Motor neuron (in vitro differentiated cells): ENCODE measurements at regions not wholly inside any gene's neighbourhood (a gene's known extent, or its start where the extent isn't known, plus 50 kb on each side); places are given as distances from the start of the nearest gene placed in this dataset.
"Not testable (repeated sequence)": the region's sequence is repeated elsewhere in the genome, so short reads cannot be mapped to it uniquely, and the experiment has no call there.

ENCODE experiments used
- ATAC-seq, 8 experiments: fragments of 200-7000 bp; cut with Tn5 transposase; replicated peaks in 6 of 8; 2 replicates each; pipeline ENCODE4 v1.8.0; 2021; ENCODE audit warnings: mild to moderate bottlenecking in 8 of 8, moderate library complexity in 8 of 8
- H3K27ac ChIP-seq, 2 donors: fragments of 250-450 bp; sonication (Bioruptor Pico); 2 replicates each; pipeline ENCODE4 v1.9.0; 2021; ENCODE audit warnings: antibody characterized with exemption in 2 of 2, mild to moderate bottlenecking in 2 of 2, moderate library complexity in 1 of 2
- H3K4me1 ChIP-seq, 2 donors: fragments of 250-450 bp; sonication (Bioruptor Pico); replicated peaks in 1 of 2; 2 replicates each; pipeline ENCODE4 v1.6.1; 2021; ENCODE audit warnings: antibody characterized with exemption in 2 of 2, mild to moderate bottlenecking in 2 of 2, moderate library complexity in 1 of 2
- H3K4me3 ChIP-seq, 5 donors: fragments of 250-450 bp; sonication (Bioruptor Pico); 2 replicates each; pipeline ENCODE4 v1.9.0; 2021; ENCODE audit warnings: antibody characterized with exemption in 5 of 5, mild to moderate bottlenecking in 5 of 5, moderate library complexity in 4 of 5
- WGBS, 10 experiments: fragments of 450-650 bp; shearing (Covaris generic); methylation state at CpG; one replicate each; pipeline ENCODE4 v1.0.0; 2022; 5-methylcytosine and 5-hydroxymethylcytosine counted together
- in situ Hi-C, 9 experiments: fragments of 400-800 bp; cut with MboI; loops; one replicate each; pipeline ENCODE4 v1.15.0; 2021; ENCODE audit warnings: low sequenced_read_pairs in 9 of 9, low pct_unique_long_range_greater_than_20kb in 2 of 9; ENCODE audit not compliant: unreplicated experiment in 9 of 9

DNA sequence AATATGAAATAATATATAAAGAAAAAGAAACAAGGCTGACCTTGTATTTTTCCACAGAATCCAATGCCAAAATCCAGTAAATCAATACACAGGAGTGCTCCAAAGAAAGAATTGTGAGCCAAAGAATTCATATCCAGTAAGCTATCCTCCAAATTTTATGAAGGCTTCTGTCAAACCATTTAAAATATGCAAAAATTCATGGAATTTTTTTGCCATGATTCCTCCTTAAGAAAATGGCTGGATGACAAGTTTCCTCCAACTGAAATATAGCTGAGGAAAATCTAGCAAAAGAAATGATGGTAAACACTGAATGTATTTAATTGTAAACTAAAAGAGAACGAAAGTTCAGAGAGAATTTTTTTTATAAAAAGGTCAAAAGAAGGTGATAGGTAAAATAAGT is 290.3 kb downstream of the UBE3D start:
- in situ Hi-C loops = no loop called here
- ATAC-seq = no peak
- WGBS, 10 experiments = 10 to 100% (median 78%) methylated on average over 1 of the region's 1 CpG; no CpG with 5 or more reads in 1 of the 10 experiments
- Histone ChIP-seq H3K27ac (no peak overlapping the region), H3K4me1 (peaks cover 5 to 13% of the 10 kb centered on the region in 2 donors), H3K4me3 (no peak overlapping the region)

DNA sequence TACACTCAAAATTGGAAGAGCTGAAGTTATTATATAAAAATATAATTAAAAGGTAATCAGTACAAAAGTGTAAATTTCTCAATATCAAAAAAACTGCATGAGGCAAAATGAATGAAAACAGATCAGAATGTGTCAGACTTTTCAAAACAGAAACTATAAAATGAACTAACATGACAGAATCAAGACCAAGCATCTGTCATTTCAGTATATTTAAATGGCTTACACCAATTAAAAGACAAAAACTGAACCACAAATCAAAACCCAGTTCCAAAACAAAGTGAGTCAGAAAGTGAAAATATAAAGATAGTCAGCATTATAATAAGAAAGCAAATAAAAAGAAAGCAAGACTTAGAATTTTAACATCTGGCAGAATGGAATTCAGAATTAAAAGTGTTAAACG is 289.7 kb downstream of the UBE3D start:
- WGBS, 10 experiments = 5 to 75% (median 50%) methylated on average over 1 of the region's 1 CpG; no CpG with 5 or more reads in 1 of the 10 experiments
- ATAC-seq = no peak
- Histone ChIP-seq H3K4me3 (no peak overlapping the region), H3K27ac (no peak overlapping the region), H3K4me1 (peaks cover 5 to 13% of the 10 kb centered on the region in 2 donors)
- in situ Hi-C loops = no loop called here

DNA sequence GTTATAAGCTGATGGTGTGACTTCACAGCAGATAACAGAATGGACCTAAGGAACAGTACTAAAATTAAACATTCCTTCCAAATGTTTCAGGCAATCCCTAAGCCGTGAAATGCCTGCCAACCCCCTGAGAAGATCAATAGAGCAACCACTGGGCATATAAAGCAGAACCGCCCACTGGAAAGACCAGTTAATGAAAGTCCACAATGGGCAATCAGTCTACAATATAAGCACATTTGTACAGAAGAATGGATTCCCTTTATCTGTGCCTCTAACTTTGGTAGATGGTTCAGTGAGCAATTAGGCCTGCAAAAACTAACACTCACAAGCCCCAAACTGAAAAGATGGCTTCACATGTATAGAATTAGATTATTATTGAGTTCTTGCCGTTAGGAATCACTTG is 286.6 kb downstream of the UBE3D start:
- ATAC-seq = peak in 4 of 8 experiments; percentile 29 to 77 (median 64)
- no peak overlapping the region for H3K4me3 ChIP-seq
- no peak overlapping the region for H3K27ac ChIP-seq
- peaks cover 0 to 19% of the 10 kb centered on the region in 2 donors for H3K4me1 ChIP-seq
- in situ Hi-C loops = no loop called here
- 7 to 100% (median 23%) methylated on average over 1 to 3 of the region's 3 CpGs; no CpG with 5 or more reads in 1 of the 10 experiments for WGBS, 10 experiments

DNA sequence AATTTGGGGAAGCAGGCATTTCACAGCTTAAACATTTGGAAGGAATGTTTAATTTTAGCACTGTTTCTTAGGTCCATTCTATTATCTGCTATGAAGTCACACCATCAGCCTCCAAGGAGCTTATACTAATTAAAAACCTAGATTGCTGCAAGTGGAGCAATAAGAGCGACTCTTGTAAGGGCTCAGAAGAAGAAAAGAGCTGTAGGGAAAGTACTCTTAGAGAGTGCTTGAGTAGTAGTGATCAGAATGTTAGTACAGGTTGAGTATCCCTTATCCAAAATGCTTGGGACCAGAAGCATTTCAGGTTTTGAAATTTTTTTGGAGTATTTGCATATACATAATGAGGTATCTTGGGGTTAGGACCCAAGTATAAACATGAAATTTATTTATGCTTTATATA is 285.3 kb downstream of the UBE3D start:
- no peak for ATAC-seq
- in situ Hi-C loops = no loop called here
- H3K4me3 ChIP-seq = no peak overlapping the region
- peaks cover 0 to 17% of the 10 kb centered on the region in 2 donors for H3K4me1 ChIP-seq
- WGBS, 10 experiments = 50 to 100% (median 86%) methylated on average over 1 of the region's 1 CpG; no CpG with 5 or more reads in 3 of the 10 experiments
- no peak overlapping the region for H3K27ac ChIP-seq

DNA sequence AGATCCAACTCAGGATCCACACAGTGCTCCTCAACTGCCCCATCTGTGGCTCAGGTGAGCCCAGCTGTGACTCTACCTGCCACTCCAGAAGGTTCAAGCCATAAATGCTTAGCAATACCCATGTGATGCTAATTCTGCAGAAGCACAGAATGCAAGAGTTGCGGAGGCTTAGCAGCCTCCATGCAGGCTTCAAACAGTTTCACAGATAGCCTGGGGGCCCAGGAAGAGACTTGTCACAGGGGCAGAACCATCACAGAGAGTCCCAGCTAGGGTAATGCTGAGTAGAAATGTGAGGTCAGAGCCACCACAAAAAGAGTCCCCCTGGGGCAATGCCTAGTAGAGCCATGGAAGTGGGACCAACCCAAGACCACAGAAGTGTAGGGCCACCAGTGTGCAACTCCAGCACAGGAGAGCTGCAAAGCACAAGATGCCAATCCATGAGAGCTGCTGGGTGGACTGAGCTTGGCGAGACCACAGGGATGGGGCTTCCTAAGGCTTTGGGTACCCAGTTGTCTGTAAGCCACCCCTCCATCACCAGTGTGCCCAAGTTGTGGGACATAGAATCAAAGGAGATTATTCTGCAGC is 283.9 kb downstream of the UBE3D start:
- in situ Hi-C loops = no loop called here
- WGBS, 10 experiments = 20 to 100% (median 100%) methylated on average over 1 to 2 of the region's 2 CpGs; no CpG with 5 or more reads in 5 of the 10 experiments
- ATAC-seq = peak in 1 of 8 experiments; percentile 57
- Histone ChIP-seq H3K4me1 (peaks cover 4 to 22% of the 10 kb centered on the region in 2 donors), H3K27ac (no peak overlapping the region), H3K4me3 (no peak overlapping the region)

DNA sequence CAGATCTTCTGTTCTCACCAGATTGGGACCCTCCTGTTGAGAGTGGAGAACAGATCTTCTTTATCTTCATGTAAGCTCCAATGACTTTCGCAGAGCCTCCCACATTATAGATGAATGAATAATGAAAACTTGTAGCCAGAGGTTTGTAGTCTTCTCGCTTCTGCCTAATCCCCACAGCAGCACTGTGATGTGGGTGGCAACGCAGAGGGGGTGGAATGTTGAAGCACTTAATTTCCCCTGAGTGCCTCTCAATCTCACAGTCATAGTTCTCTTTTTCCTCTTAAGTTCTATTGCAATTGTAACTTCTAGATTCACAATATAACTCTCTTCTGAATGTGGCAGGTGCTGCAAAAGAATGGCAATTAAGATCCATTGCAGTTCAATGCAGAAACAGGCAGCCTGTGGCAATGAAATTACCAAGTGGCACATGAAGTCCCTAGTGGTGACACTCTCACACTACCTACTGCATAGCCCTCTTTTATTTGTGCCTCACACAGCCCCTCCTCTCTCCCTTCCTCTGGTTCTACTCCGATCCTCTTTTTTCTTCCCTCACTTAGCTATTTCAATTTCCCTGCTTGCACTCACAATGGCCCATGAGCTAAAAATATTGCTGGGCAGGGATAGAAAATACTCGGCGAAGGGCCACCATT is 281.9 kb downstream of the UBE3D start:
- 33 to 83% (median 60%) methylated on average over 1 to 5 of the region's 6 CpGs; no CpG with 5 or more reads in 1 of the 10 experiments for WGBS, 10 experiments
- peak; percentile 27 to 91 (median 72) for ATAC-seq
- in situ Hi-C loops = no loop called here
- Histone ChIP-seq H3K4me1 (peaks cover 4 to 19% of the 10 kb centered on the region in 2 donors), H3K27ac (no peak overlapping the region), H3K4me3 (no peak overlapping the region)

DNA sequence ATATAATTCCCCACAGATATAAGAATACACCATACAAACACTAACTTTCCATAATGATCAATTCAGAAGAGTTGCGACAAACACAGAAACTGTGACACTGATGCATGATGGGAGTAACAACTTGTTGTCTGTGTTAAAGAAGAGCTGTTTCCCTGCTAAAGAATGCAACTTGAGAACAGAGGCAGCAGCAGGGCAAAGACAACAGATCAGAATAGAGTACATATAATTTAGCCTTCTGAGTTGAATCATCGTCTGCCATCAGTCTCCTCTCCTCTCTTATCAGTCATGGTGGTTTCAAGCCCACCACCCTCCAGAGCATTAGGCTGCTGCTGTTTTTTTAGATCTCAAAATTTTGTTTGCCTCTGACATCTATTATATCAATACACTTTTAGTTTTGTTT is 280.4 kb downstream of the UBE3D start:
- in situ Hi-C loops = no loop called here

DNA sequence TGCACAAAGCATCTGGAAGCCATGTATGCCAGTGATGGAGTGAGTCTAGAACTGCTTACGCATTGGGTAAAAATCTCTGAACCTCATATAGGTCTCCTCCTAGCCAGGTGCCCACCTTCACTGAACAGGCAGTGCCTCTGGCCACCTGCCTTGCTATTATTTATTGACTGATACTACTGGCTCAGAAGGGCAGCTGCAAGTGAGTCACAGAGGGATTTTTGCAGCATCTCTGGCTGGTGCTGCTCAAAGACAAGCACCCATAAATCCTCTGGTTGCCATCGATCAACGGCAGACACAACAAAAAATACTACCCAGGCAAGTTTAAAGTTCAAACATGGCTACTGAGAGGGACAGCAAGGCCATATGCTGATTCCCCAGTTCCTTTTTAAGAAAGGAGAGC is 279.4 kb downstream of the UBE3D start:
- Histone ChIP-seq H3K4me1 (peaks cover 4 to 11% of the 10 kb centered on the region in 2 donors), H3K4me3 (no peak overlapping the region), H3K27ac (no peak overlapping the region)
- peak in 5 of 8 experiments; percentile 67 to 92 (median 77) for ATAC-seq
- in situ Hi-C loops = no loop called here
- 0 to 90% (median 72%) methylated on average over 2 to 3 of the region's 3 CpGs; no CpG with 5 or more reads in 4 of the 10 experiments for WGBS, 10 experiments

More for the DNA sequence above, 280.4 kb downstream of the UBE3D start:
- Histone ChIP-seq H3K4me3 (no peak overlapping the region), H3K4me1 (peaks cover 4 to 11% of the 10 kb centered on the region in 2 donors), H3K27ac (no peak overlapping the region)
- WGBS, 10 experiments = 50 to 100% (median 79%) methylated on average over 1 to 2 of the region's 2 CpGs; no CpG with 5 or more reads in 3 of the 10 experiments
- peak in 2 of 8 experiments; percentile 12 to 42 for ATAC-seq

DNA sequence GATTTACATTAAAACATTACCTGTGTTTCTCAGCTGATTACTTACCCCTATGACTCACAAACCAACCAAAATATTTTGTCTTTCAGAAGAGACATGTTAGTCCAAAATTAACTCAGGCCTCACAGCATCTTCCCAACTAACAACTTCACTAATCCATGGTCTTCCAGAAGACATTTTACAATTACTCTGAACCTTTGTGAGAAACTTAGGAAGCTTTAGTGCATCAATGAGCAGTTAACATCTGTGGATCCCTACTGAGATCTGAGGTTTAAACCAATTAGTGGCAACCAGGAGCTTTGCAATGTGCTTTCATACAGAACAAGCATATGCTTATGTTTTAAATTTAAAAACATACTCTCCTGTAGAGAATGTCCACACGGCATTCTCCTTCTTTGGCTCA is 269.7 kb downstream of the UBE3D start:
- no peak overlapping the region for H3K27ac ChIP-seq
- WGBS, 10 experiments = 0 to 100% (median 63%) methylated on average over 1 of the region's 1 CpG; no CpG with 5 or more reads in 3 of the 10 experiments
- ATAC-seq = no peak
- in situ Hi-C loops = no loop called here
- H3K4me1 ChIP-seq = no peaks in the 10 kb centered on the region
- H3K4me3 ChIP-seq = no peak overlapping the region

DNA sequence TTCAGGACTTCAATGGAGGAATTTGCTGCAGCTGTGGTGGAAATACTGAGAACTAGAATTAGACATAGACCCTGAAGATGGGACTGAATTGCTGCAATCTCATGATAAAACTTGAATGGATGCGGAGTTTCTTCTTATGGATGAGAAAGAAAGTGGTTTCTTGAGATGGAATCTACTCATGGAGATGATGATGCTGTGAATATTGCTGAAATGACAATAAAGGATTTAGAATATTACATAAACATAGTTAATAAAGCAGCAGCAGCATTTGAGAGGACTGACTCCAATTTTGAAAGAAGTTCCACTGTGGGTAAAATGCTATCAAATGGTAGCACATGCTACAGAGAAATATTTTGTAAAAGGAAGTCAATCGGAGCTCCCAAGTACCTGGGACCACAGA is 264.6 kb downstream of the UBE3D start:
- H3K4me3 ChIP-seq = no peak overlapping the region
- 33 to 100% (median 89%) methylated on average over 1 to 2 of the region's 2 CpGs; no CpG with 5 or more reads in 3 of the 10 experiments for WGBS, 10 experiments
- no peak overlapping the region for H3K27ac ChIP-seq
- ATAC-seq = no peak
- in situ Hi-C loops = no loop called here
- H3K4me1 ChIP-seq = no peaks in the 10 kb centered on the region

DNA sequence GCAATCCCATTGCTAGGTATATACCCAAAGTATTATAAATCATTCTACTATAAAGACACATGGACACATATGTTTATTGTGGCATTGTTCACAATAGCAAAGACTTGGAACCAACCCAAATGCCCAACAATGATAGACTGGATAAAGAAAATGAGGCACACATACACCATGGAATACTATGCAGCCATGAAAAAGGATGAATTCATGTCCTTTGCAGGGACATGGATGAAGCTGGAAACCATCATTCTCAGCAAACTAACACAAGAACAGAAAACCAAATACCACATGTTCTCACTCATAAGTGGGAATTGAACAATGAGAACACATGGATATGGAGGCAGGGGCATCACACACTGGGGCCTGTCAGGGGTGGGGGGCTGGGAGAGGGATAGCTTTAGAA is 249.4 kb downstream of the UBE3D start:
- H3K4me3 ChIP-seq, H3K27ac ChIP-seq, in situ Hi-C loops, H3K4me1 ChIP-seq, ATAC-seq: not testable (repeated sequence)

DNA sequence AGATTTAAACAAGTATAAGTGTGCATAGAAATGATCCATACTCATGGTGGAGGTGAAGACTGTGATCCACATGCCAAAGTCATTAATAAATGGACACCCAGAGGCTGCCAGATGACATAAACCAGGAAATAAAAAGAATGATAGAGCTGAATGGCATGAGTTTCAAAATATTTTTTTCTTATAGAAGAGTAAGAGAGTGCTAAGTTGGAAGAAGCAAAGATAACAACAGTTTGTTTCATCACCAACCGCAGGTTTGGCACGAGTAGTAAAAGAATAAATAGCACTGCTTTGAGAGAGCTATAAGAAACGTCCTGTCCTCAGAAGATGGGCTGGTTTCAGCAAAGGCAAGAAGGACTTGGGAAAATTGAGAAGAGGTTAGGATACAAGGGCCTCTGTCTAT is 246.9 kb downstream of the UBE3D start:
- H3K27ac ChIP-seq = no peak overlapping the region
- H3K4me1 ChIP-seq = no peaks in the 10 kb centered on the region
- in situ Hi-C loops = no loop called here
- ATAC-seq = no peak
- 40 to 80% (median 66%) methylated on average over 1 to 3 of the region's 3 CpGs; no CpG with 5 or more reads in 1 of the 10 experiments for WGBS, 10 experiments
- no peak overlapping the region for H3K4me3 ChIP-seq

DNA sequence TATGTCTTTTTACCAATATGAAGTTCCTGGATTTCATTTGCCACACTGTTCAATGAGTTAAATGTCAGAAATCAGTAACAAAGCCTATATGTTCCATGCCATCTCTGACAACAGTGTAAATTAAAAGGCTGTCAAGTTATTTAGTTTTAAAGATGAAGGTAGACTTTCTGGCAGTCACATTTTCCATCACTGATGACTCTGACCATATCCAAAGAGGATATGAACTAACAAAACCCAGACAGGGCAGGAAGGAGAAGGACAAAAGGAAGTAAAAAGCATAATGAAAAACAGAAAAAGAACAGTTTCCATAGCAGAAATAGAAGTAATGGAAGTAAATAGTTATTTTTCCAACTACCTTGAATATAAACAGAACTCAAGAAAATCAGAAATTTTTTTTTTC is 242.3 kb downstream of the UBE3D start:
- no peak for ATAC-seq
- Histone ChIP-seq H3K27ac (no peak overlapping the region), H3K4me1 (no peaks in the 10 kb centered on the region), H3K4me3 (no peak overlapping the region)
- in situ Hi-C loops = no loop called here

DNA sequence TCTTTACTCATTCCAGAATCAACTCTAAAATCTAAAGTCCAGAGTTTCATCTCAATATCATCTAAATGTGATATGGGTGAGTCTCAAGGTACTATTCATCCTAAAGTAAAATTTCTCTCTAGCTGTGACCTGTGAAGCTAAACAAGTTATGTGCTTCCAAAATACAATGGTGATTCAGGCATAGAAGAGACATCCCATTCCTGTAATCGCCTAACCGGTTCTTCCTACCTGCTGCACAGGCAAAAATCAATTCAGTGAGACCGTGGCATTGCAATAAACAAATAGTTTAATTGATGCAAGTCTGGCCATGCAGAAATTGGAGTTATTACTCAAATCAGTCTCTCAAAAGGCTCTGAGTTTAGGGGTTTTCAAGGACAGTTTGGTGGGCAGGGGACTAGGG is 232.8 kb downstream of the UBE3D start:
- Histone ChIP-seq H3K27ac (no peak overlapping the region), H3K4me1 (no peaks in the 10 kb centered on the region), H3K4me3 (no peak overlapping the region)
- WGBS, 10 experiments = 71 to 100% (median 96%) methylated on average over 1 to 3 of the region's 3 CpGs; no CpG with 5 or more reads in 2 of the 10 experiments
- in situ Hi-C loops = no loop called here
- ATAC-seq = no peak
